ENCODE measurements at regions not wholly inside any gene's neighbourhood (a gene's known extent, or its start where the extent isn't known, plus 50 kb on each side); places are given as distances from the start of the nearest gene placed in this dataset.

DNA sequence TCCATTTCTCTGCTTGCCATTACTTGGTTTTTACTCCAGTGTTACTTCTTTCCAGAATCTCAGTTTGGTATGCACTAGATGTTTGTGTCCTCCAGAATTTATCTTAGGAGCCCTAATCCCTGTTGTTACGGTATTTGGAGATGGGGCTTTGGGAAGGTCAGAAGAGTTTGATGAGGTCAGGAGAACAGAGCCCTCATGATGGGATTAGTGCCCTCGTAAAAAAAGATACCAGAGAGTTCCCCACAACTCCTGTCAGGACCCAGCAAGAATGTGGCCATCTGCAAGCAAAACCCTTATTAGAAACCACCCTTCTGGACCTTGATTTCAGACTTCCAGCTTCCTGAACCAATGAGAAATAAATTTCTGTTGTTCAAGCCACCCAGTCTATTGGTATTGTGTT is 98.0 kb downstream of the ADAMTS1 start:
- H3K27me3 ChIP-seq (ENCODE audit: insufficient read depth, poor library complexity, severe bottlenecking), result no peaks in the 10 kb centered on the region
- no peak overlapping the region for H3K27ac ChIP-seq (replicated peaks)
- DNase-seq (ENCODE audit: low read depth in 1 of 2, low spot score in 1 of 2), result no peak
- TF ChIP-seq SPI1 (IDR thresholded peaks at IDR 0.05; ENCODE audit: borderline replicate concordance, low read depth), result no peak
- no peak for TF ChIP-seq POLR2AphosphoS5 (IDR thresholded peaks at IDR 0.05; ENCODE audit: low read depth)
- TF ChIP-seq, protein P1, sequence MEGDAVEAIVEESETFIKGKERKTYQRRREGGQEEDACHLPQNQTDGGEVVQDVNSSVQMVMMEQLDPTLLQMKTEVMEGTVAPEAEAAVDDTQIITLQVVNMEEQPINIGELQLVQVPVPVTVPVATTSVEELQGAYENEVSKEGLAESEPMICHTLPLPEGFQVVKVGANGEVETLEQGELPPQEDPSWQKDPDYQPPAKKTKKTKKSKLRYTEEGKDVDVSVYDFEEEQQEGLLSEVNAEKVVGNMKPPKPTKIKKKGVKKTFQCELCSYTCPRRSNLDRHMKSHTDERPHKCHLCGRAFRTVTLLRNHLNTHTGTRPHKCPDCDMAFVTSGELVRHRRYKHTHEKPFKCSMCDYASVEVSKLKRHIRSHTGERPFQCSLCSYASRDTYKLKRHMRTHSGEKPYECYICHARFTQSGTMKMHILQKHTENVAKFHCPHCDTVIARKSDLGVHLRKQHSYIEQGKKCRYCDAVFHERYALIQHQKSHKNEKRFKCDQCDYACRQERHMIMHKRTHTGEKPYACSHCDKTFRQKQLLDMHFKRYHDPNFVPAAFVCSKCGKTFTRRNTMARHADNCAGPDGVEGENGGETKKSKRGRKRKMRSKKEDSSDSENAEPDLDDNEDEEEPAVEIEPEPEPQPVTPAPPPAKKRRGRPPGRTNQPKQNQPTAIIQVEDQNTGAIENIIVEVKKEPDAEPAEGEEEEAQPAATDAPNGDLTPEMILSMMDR (IDR thresholded peaks at IDR 0.05; ENCODE audit: insufficient read depth, low read length), result no peak
- no peak for TF ChIP-seq GABPA (IDR thresholded peaks at IDR 0.05; ENCODE audit: low read depth)
- TF ChIP-seq, protein P2, sequence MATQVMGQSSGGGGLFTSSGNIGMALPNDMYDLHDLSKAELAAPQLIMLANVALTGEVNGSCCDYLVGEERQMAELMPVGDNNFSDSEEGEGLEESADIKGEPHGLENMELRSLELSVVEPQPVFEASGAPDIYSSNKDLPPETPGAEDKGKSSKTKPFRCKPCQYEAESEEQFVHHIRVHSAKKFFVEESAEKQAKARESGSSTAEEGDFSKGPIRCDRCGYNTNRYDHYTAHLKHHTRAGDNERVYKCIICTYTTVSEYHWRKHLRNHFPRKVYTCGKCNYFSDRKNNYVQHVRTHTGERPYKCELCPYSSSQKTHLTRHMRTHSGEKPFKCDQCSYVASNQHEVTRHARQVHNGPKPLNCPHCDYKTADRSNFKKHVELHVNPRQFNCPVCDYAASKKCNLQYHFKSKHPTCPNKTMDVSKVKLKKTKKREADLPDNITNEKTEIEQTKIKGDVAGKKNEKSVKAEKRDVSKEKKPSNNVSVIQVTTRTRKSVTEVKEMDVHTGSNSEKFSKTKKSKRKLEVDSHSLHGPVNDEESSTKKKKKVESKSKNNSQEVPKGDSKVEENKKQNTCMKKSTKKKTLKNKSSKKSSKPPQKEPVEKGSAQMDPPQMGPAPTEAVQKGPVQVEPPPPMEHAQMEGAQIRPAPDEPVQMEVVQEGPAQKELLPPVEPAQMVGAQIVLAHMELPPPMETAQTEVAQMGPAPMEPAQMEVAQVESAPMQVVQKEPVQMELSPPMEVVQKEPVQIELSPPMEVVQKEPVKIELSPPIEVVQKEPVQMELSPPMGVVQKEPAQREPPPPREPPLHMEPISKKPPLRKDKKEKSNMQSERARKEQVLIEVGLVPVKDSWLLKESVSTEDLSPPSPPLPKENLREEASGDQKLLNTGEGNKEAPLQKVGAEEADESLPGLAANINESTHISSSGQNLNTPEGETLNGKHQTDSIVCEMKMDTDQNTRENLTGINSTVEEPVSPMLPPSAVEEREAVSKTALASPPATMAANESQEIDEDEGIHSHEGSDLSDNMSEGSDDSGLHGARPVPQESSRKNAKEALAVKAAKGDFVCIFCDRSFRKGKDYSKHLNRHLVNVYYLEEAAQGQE (IDR thresholded peaks at IDR 0.05; ENCODE audit: insufficient replicate concordance, low read depth), result no peak
- H3K4me3 ChIP-seq (replicated peaks; ENCODE audit: insufficient read depth, low read length), result no peak overlapping the region

DNA sequence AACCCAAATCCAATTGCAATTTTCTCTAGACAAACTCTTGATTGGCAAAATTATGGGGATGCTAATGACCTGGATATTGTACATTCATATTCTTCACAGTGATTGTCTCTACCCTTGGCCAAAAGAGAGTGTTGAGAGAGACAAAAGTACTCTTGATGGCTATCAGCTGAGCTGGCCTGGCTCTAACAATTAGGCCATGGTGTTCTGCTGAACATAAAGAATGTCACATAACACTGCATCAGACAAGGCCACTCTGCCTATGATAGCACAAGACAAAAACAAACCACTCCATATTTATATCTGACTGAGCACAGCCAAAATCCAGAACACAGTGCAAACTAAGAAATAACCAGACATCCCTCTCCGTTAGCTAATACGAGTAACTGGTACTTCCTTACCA is 101.7 kb downstream of the ADAMTS1 start:
- Histone ChIP-seq H3K4me3 (replicated peaks; ENCODE audit: insufficient read depth, low read length) (no peak overlapping the region), H3K27ac (replicated peaks) (no peak overlapping the region), H3K27me3 (ENCODE audit: insufficient read depth, poor library complexity, severe bottlenecking) (no peaks in the 10 kb centered on the region)
- no peak for TF ChIP-seq POLR2AphosphoS5 (IDR thresholded peaks at IDR 0.05; ENCODE audit: low read depth)
- TF ChIP-seq, protein P2 (IDR thresholded peaks at IDR 0.05; ENCODE audit: insufficient replicate concordance, low read depth), result no peak
- no peak for TF ChIP-seq SPI1 (IDR thresholded peaks at IDR 0.05; ENCODE audit: borderline replicate concordance, low read depth)
- TF ChIP-seq, protein P1 (IDR thresholded peaks at IDR 0.05; ENCODE audit: insufficient read depth, low read length), result no peak
- no peak for TF ChIP-seq GABPA (IDR thresholded peaks at IDR 0.05; ENCODE audit: low read depth)
- no peak for DNase-seq (ENCODE audit: low read depth in 1 of 2, low spot score in 1 of 2)

DNA sequence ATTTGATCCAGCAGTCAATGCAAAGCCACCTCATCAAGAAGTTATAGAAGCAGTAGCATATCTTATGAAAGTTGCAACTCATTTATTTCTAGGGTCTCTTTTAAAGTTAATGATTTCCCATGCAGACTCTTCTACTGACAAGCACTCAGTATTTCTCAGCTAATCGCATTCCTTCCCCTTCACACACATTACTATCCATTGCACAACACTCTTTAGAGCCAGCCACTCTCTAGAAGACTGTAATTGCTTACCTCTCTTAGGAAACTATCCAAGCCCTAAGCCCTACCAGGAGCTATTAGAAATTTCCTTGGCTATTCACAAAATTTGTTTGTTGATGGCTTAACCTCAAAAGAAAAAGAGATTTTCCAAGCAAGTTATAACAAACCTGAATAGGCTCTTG is 106.0 kb downstream of the ADAMTS1 start:
- Histone ChIP-seq H3K4me3 (replicated peaks; ENCODE audit: insufficient read depth, low read length) (no peak overlapping the region), H3K27ac (replicated peaks) (no peak overlapping the region), H3K27me3 (ENCODE audit: insufficient read depth, poor library complexity, severe bottlenecking) (no peaks in the 10 kb centered on the region)
- TF ChIP-seq POLR2AphosphoS5 (IDR thresholded peaks at IDR 0.05; ENCODE audit: low read depth) (no peak), SPI1 (IDR thresholded peaks at IDR 0.05; ENCODE audit: borderline replicate concordance, low read depth) (no peak), GABPA (IDR thresholded peaks at IDR 0.05; ENCODE audit: low read depth) (no peak)
- TF ChIP-seq, protein P2 (IDR thresholded peaks at IDR 0.05; ENCODE audit: insufficient replicate concordance, low read depth), result no peak
- TF ChIP-seq, protein P1 (IDR thresholded peaks at IDR 0.05; ENCODE audit: insufficient read depth, low read length), result no peak
- DNase-seq (ENCODE audit: low read depth in 1 of 2, low spot score in 1 of 2), result no peak
